Upper lobe of left lung (tissue), 4 donors: ENCODE measurements at regions not wholly inside any gene's neighbourhood (a gene's known extent, or its start where the extent isn't known, plus 50 kb on each side); places are given as distances from the start of the nearest gene placed in this dataset.

Experiments
- EP300 ChIP-seq, 4 donors: sonication (generic); formaldehyde crosslinking; IDR thresholded peaks; one replicate each; pipeline ENCODE4 v1.5.1; 2017; ENCODE audit warnings: antibody characterized with exemption in 4 of 4, control low read depth in 2 of 4
- POLR2AphosphoS5 ChIP-seq, 2 donors: sonication (generic); formaldehyde crosslinking; IDR thresholded peaks; one replicate each; pipeline ENCODE4 v1.5.1; 2017; ENCODE audit warnings: antibody characterized with exemption in 2 of 2
- TF ChIP-seq, protein P1 (sequence below), 6 experiments: fragments of 450-650 bp in 4 of 6; fragments of 200-600 bp in 2 of 6; sonication (generic) in 2 of 6; IDR thresholded peaks; one replicate each; pipeline ENCODE4 v1.5.1; 2016 to 2019; ENCODE audit warnings: antibody characterized with exemption in 6 of 6

DNA sequence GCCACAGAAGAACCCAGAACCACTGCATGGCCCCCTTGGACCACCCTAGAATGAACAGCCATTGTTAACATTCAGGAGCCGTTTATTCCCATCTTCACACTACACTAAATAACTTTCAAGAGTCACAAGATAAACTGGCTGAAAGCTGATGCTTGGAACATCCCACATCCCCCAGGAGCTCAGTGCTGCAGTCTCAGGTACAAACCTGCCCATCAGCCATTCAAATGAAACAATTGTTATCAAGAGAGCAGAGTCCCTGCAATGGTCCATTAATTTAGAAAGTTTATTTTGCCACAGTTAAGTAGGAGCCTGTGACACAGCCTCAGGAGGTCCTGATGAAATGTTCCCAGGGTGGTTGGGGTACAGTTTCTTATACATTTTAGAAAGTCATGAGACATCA, 123.8 kb upstream of the ZNF91 start:
- TF ChIP-seq POLR2AphosphoS5 (IDR thresholded peaks at IDR 0.05) (no peak), EP300 (IDR thresholded peaks at IDR 0.05) (no peak)
- TF ChIP-seq, protein P1, sequence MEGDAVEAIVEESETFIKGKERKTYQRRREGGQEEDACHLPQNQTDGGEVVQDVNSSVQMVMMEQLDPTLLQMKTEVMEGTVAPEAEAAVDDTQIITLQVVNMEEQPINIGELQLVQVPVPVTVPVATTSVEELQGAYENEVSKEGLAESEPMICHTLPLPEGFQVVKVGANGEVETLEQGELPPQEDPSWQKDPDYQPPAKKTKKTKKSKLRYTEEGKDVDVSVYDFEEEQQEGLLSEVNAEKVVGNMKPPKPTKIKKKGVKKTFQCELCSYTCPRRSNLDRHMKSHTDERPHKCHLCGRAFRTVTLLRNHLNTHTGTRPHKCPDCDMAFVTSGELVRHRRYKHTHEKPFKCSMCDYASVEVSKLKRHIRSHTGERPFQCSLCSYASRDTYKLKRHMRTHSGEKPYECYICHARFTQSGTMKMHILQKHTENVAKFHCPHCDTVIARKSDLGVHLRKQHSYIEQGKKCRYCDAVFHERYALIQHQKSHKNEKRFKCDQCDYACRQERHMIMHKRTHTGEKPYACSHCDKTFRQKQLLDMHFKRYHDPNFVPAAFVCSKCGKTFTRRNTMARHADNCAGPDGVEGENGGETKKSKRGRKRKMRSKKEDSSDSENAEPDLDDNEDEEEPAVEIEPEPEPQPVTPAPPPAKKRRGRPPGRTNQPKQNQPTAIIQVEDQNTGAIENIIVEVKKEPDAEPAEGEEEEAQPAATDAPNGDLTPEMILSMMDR (IDR thresholded peaks at IDR 0.05): no peak
